NCI-H146 treated with DMSO at 0.1 percent for 48 hours (cell line): ENCODE measurements at regions not wholly inside any gene's neighbourhood (a gene's known extent, or its start where the extent isn't known, plus 50 kb on each side); places are given as distances from the start of the nearest gene placed in this dataset.

Source experiments
- DNase-seq: peaks from one replicate; lab custom pipeline; 2025; ENCODE audit not compliant: unreplicated experiment; lab: John Stamatoyannopoulos, UW

GRCh38 chr9:16223074-16223871 is 647.2 kb downstream of the BNC2 start:
- DNase-seq: no peak

GRCh38 chr9:16230731-16231130 is 639.7 kb downstream of the BNC2 start:
- DNase-seq: no peak

GRCh38 chr9:16236311-16236710 is 634.2 kb downstream of the BNC2 start:
- no peak for DNase-seq

GRCh38 chr9:16236882-16237281 is 633.6 kb downstream of the BNC2 start:
- no peak for DNase-seq

GRCh38 chr9:16238623-16239138 is 631.8 kb downstream of the BNC2 start:
- DNase-seq: no peak

- no peak for DNase-seq
Measured at GRCh38 chr9:16241231-16241630, 629.2 kb downstream of the BNC2 start.

GRCh38 chr9:16243798-16244197 is 626.7 kb downstream of the BNC2 start:
- DNase-seq: no peak

GRCh38 chr9:16245756-16246440 is 624.6 kb downstream of the BNC2 start:
- no peak for DNase-seq

GRCh38 chr9:16246785-16247184 is 623.7 kb downstream of the BNC2 start:
- no peak for DNase-seq

GRCh38 chr9:16247188-16247875 is 623.1 kb downstream of the BNC2 start:
- no peak for DNase-seq

GRCh38 chr9:16248822-16249221 is 621.6 kb downstream of the BNC2 start:
- DNase-seq: no peak

- DNase-seq: no peak
Measured at GRCh38 chr9:16252616-16253015, 617.9 kb downstream of the BNC2 start.

GRCh38 chr9:16254674-16255073 is 615.8 kb downstream of the BNC2 start:
- DNase-seq: no peak

GRCh38 chr9:16255217-16255616 is 615.3 kb downstream of the BNC2 start:
- no peak for DNase-seq

GRCh38 chr9:16257604-16258003 is 612.9 kb downstream of the BNC2 start:
- DNase-seq: no peak

- no peak for DNase-seq
Measured at GRCh38 chr9:16258191-16258590, 612.3 kb downstream of the BNC2 start.

GRCh38 chr9:16258708-16259107 is 611.8 kb downstream of the BNC2 start:
- DNase-seq: no peak

GRCh38 chr9:16262477-16263261 is 607.8 kb downstream of the BNC2 start:
- DNase-seq: no peak

- no peak for DNase-seq
Measured at GRCh38 chr9:16265688-16266087, 604.8 kb downstream of the BNC2 start.

GRCh38 chr9:16266648-16267276 is 603.7 kb downstream of the BNC2 start:
- DNase-seq: no peak
